GM21576 (cell line): ENCODE measurements at regions not wholly inside any gene's neighbourhood (a gene's known extent, or its start where the extent isn't known, plus 50 kb on each side); places are given as distances from the start of the nearest gene placed in this dataset.

Experiments
- ATAC-seq: cut with Tn5 transposase; IDR thresholded peaks from one replicate; pipeline ENCODE4 v1.9.1; 2021; ENCODE audit warnings: mild to moderate bottlenecking, moderate library complexity; ENCODE audit not compliant: unreplicated experiment

DNA sequence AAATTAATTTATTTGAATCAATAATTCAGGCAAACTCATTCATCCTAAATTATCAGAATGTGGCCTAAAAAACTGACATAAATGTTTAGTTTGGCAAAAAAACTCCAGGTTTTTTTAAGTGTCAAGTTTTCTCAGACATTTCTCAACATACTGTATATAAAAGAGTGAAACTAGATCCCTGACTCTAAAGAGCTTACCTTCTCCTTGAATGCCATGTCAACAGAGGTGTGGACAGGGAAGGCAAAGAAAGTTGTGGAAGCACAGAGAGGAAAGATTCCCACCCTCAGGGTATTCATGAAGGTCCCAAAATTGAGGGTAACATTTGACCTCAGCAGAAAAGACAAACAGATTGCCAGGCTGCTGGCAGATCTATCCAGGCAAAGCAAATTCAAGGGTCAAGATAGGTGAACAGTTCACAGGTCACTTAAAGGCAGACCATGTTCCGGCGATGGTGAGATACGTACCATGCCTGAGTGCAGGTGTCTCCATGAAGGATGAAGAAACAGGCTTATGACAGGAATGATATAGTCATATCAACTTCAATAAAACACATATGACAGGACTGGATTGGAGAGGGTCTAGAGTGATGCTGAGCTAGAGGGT, 1638.3 kb upstream of the ZEB2 start:
- ATAC-seq: no peak

DNA sequence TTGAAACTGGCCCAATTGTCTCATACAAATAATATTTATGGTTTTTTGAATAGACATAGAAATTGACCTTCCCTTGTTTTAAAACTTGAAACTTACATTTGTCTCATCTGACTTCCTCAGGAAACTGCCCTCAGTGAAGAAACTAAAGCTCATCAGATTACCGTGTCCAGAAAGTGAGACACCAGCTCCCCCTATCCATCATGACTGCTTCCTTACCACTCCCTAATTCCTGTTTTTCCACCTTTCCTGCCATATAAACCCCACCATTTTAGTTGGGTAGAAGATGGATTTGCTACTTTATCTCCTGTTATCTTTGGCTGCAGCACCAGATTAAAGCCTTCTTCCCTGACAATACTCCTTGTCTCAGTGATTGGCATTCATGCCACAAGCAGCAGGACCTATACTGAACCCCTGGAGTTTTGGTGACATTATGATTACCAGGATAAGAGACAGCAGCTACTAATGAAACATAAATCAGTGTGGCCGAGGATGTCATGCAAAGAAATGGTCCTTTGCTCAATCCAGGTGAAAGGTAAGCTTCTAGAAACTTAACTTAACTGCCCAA, 1627.6 kb upstream of the ZEB2 start:
- no peak for ATAC-seq

DNA sequence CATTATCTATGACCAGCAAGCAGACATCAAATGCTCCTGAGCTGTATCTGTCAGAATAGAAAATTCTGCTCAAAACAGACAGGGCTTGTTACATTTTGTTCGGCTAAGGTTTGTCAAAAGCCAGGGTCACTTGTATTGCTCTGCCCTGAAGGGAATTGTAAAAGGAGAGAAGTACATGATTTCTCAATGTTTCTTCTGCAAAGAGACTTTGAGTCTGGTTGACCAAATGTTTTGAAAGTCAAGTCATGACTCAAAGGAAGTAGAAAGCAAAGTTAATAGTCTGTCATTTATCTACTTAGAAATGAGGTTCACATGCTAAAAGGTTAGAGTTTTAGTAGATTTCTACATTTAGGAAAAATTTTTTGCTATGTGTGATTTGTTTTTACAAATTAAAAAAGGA, 1624.1 kb upstream of the ZEB2 start:
- no peak for ATAC-seq

DNA sequence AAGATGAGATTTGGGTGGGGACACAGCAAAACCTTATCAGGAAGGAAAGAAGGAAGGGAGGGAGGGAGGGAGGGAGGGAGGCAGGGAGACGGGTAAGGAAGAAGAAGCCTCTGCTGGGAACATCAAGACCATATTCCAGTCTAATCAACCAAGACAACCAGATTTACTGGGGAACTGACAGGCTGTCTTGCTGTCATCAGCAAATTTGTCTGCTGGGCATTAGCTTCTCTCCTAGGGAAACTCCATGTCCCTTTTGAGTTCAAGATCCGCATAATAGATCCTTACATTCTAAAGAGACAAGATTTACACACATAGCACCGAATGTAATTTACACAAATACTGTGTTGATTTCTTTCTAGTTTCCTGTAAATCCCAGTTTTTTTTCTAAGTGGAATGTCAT, 1618.9 kb upstream of the ZEB2 start:
- ATAC-seq: no peak

DNA sequence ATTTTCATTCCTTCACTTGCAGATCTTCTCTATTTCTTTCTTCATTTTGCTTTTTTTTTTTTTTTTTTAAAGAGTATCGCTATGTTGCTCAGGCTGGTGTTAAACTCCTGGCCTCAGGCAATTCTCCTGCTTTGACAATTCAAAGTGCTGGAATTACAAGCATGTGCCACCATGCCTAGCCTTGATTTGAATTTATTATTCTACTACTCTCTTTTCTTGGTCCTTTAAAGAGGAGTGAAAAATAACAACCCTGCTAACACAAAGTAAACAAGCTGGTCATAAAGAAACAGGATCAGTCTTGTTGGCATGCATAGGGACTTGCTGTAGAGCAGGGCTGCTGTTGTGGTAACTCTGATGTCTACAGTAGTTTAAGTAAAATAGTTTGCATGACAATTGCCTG, 1615.3 kb upstream of the ZEB2 start:
- no peak for ATAC-seq

GRCh38 chr2:146131785-146132184, 1611.9 kb upstream of the ZEB2 start:
- no peak for ATAC-seq

- no peak for ATAC-seq
Measured at GRCh38 chr2:146131048-146131447, 1611.1 kb upstream of the ZEB2 start.

DNA sequence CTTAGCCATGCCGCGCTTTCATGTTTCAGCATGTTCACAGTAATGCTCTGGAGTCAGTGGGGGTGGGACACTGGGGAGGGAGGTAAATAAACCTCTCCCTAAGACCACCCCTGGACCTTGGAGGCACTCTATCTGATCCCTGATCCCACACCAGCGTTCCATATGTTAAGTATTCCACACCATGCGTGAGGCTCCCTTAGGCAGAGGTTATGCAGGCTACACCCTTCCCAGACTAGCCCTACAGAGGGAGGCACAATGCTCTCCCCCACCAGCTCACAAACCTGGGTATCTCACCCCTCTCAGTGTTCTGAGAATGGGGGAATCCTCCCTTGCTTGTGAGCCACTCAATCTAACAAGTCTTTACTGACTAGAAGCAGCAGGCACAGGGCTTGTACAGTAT, 1610.4 kb upstream of the ZEB2 start:
- ATAC-seq: no peak

DNA sequence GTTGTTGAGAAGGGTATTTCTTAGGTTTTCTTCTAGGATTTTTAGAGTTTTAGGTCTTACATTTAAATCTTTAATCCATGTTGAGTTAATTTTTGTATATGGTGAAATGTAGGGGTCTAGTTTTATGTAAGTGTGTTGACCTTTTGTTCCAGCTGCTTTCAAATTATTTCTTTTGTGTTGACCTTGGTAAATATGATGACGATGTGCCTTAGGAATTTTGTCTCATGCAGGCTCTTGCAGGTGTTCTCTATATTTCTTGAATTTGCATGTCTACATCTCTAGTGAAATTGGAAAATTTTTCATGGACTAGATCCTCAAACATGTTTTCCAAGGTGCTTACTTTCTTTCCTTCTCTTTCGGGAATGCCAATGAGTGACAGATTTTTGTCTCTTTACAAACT, 1609.3 kb upstream of the ZEB2 start:
- ATAC-seq: no peak

- no peak for ATAC-seq
Measured at GRCh38 chr2:146128216-146128615, 1608.3 kb upstream of the ZEB2 start.

DNA sequence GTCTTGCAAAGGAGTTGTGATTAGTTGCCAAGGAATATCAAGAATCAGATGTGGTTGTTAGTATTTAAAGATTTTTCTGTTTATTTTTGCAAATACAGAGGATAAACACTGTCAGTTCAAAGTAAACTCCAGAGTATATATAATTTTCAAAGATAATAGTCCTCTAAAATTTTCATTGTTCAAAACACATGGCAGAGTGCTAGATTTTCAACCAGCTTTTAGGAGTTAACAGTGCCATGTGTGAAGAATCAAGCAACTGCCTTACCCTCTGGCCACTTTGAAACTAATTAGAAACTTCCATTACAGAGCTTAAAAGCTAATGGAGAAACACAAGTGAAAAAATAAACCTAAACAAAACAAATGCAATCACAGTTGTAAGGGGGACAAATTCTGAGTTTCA, 1605.6 kb upstream of the ZEB2 start:
- ATAC-seq: no peak

DNA sequence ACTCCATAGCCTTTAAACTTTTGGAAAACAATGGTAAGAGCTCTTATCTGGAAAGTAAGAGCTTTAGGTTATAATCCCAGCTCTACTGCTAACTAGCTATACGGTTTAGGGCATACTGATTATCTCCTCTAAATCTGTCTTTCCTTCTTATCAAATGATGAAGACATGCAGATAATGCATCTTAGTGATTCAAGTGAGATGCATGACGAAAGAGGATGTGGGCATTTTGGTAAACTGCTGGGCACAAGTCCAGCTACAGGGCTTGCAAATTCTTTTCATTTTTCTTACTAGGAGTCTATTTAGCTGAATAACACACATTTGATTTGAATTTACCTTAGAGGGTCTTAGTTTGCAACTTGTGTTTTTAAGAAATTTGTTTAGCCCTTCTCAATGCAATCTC, 1604.8 kb upstream of the ZEB2 start:
- no peak for ATAC-seq

DNA sequence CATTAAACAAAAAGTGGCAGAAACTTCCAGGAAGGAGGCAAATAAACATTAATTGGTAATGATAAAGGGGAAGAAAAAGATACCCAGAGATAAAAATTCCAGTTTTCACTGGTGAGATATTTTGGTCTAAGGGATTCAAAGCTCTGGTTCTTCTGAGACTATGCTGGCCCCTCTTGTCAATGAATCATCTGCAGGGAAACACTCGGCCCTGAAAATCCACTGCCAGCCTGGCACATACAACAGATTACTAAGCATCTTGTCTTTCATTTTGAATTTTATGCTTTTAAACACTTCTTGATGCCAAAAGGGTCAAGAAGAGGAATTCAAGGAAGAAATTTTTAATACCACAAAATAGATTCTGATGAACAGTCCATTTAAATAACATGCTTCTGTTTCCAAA, 1603.8 kb upstream of the ZEB2 start:
- ATAC-seq: no peak

- ATAC-seq: no peak
Measured at GRCh38 chr2:146123256-146123655, 1603.3 kb upstream of the ZEB2 start.

- no peak for ATAC-seq
Measured at GRCh38 chr2:146119586-146119985, 1599.7 kb upstream of the ZEB2 start.

DNA sequence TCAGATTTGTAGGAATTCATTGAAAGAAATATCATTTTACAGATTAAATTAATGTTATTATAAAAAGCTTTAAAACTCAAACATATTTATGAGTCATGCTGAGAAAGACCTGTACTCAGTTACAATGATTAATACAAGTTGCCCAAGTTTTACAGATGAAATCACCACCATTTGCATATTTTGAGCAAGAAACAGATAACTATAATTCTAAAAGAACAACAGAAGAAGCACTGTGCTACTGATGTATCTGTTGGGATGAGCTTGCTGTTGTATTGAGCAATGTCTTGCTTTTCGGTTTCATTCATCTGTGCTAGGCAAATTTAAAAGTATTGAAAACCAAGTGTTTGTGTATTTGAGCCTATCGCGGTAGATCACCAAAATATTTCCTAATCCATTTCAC, 1589.1 kb upstream of the ZEB2 start:
- no peak for ATAC-seq

GRCh38 chr2:146094185-146094584, 1574.3 kb upstream of the ZEB2 start:
- no peak for ATAC-seq

DNA sequence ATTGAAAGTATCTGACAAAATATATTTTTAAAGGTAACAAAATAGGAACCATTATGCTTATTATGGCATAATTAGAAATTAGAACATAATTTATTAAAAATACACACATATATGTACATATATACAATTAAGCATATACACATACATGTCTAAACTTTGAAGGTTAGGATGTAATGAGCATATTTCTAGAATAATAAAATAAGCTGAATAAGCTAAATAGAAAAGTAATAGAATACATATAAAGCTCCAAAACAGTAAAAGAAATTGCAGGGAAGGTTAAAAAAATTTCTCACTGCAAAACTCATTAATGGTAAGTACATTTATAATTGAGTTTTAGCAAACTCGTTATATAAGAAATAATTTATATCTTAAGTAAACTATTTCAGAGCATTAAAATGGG, 1561.5 kb upstream of the ZEB2 start:
- ATAC-seq: no peak

DNA sequence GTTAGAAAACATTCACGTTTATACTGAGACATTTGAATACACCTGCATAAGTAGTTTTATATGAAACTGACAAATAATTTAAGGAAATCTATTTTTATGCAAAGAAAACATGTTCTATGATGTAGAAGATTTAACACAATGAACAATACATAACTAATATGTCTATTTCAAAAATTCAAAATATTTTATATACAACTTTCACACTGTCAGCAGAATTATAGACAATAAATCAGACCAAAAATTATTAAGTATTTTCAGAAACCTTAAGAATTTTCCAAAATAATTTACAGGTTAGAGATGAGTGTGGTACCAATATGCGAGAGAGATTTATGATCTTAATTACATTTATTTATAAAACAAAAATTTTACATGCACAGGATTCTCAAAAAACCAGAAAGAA, 1561.0 kb upstream of the ZEB2 start:
- ATAC-seq: no peak

GRCh38 chr2:146079216-146079615, 1559.3 kb upstream of the ZEB2 start:
- ATAC-seq: no peak

- ATAC-seq: no peak
Measured at GRCh38 chr2:146077156-146077555, 1557.2 kb upstream of the ZEB2 start.

- no peak for ATAC-seq
Measured at GRCh38 chr2:146068051-146068450, 1548.1 kb upstream of the ZEB2 start.

GRCh38 chr2:146048141-146048540, 1528.2 kb upstream of the ZEB2 start:
- ATAC-seq: no peak
